H9 (cell line): ENCODE measurements at regions not wholly inside any gene's neighbourhood (a gene's known extent, or its start where the extent isn't known, plus 50 kb on each side); places are given as distances from the start of the nearest gene placed in this dataset.

Experiments
- DNase-seq: peaks from one replicate; pipeline ENCODE4 v3.0.0-alpha.2; 2017
- H2AFZ ChIP-seq: one replicate; pipeline ENCODE4 v1.6.1; 2013; ENCODE audit warnings: mild to moderate bottlenecking, low read length, control low read depth, moderate library complexity
- H2AK5ac ChIP-seq: 2 replicates; pipeline ENCODE4 v1.6.1; 2013; ENCODE audit warnings: low read length, control low read depth, mixed read lengths; ENCODE audit not compliant: insufficient read length
- H2BK120ac ChIP-seq: one replicate; pipeline ENCODE4 v1.6.1; 2013; ENCODE audit warnings: low read depth, mild to moderate bottlenecking, low read length, control low read depth, inconsistent platforms; ENCODE audit not compliant: poor library complexity, severe bottlenecking
- H2BK12ac ChIP-seq: 2 replicates; pipeline ENCODE4 v1.6.1; 2013; ENCODE audit warnings: low read length, control low read depth, mixed read lengths, low read depth; ENCODE audit not compliant: insufficient read length
- H2BK15ac ChIP-seq: 2 replicates; pipeline ENCODE4 v1.6.1; 2013; ENCODE audit warnings: low read depth, low read length, control low read depth
- H2BK20ac ChIP-seq: one replicate; pipeline ENCODE4 v1.6.1; 2013; ENCODE audit warnings: low read depth, mild to moderate bottlenecking, low read length, control low read depth, inconsistent platforms; ENCODE audit not compliant: poor library complexity, severe bottlenecking
- H2BK5ac ChIP-seq: 2 replicates; pipeline ENCODE4 v1.6.1; 2013; ENCODE audit warnings: low read length, control low read depth, mixed read lengths; ENCODE audit not compliant: insufficient read length
- H3K14ac ChIP-seq: 2 replicates; pipeline ENCODE4 v1.6.1; 2013; ENCODE audit warnings: low read length, control low read depth; ENCODE audit not compliant: insufficient read depth
- H3K18ac ChIP-seq: 2 replicates; pipeline ENCODE4 v1.6.1; 2013; ENCODE audit warnings: low read depth, mild to moderate bottlenecking, mixed read lengths, low read length, control low read depth; ENCODE audit not compliant: insufficient read length
- H3K23ac ChIP-seq: 2 replicates; pipeline ENCODE4 v1.6.1; 2013; ENCODE audit warnings: low read length, control low read depth, mixed read lengths, low read depth; ENCODE audit not compliant: insufficient read length
- H3K23me2 ChIP-seq: 2 replicates; pipeline ENCODE4 v1.6.1; 2013; ENCODE audit warnings: low read depth, mild to moderate bottlenecking, mixed read lengths, low read length, control low read depth; ENCODE audit not compliant: insufficient read length, poor library complexity, severe bottlenecking
- H3K27ac ChIP-seq: 2 replicates; pipeline ENCODE4 v1.5.1; 2013; ENCODE audit warnings: low read length, control low read depth, mixed read lengths, low read depth; ENCODE audit not compliant: insufficient read length
- H3K27me3 ChIP-seq: 2 replicates; pipeline ENCODE4 v1.6.1; 2013; ENCODE audit warnings: low read length, control low read depth, inconsistent platforms; ENCODE audit not compliant: insufficient read depth
- H3K4ac ChIP-seq: 2 replicates; pipeline ENCODE4 v1.6.1; 2013; ENCODE audit warnings: low read depth, mild to moderate bottlenecking, control low read depth, inconsistent platforms, low read length, moderate library complexity
- H3K4me1 ChIP-seq: 2 replicates; pipeline ENCODE4 v1.6.1; 2013; ENCODE audit warnings: low read length, control low read depth, inconsistent platforms; ENCODE audit not compliant: insufficient read depth
- H3K4me2 ChIP-seq: 2 replicates; pipeline ENCODE4 v1.6.1; 2013; ENCODE audit warnings: low read length, control low read depth, mixed read lengths; ENCODE audit not compliant: insufficient read length, insufficient read depth
- H3K56ac ChIP-seq: 2 replicates; pipeline ENCODE4 v1.6.1; 2013; ENCODE audit warnings: low read depth, mild to moderate bottlenecking, mixed read lengths, low read length, control low read depth; ENCODE audit not compliant: insufficient read length
- H3K79me1 ChIP-seq: 2 replicates; pipeline ENCODE4 v1.6.1; 2013; ENCODE audit warnings: low read depth, mild to moderate bottlenecking, moderate library complexity, low read length, control low read depth, inconsistent platforms; ENCODE audit not compliant: insufficient read depth, poor library complexity, severe bottlenecking
- H3K79me2 ChIP-seq: 2 replicates; pipeline ENCODE4 v1.6.1; 2013; ENCODE audit warnings: low read length, control low read depth, inconsistent platforms; ENCODE audit not compliant: insufficient read depth
- H3K9ac ChIP-seq: 2 replicates; pipeline ENCODE4 v1.6.1; 2013; ENCODE audit warnings: low read length, control low read depth, mixed read lengths; ENCODE audit not compliant: insufficient read length; ENCODE audit errors: extremely low read depth
- H3K9me3 ChIP-seq: one replicate; pipeline ENCODE4 v1.6.1; 2013; ENCODE audit warnings: low read depth, low read length, inconsistent platforms; ENCODE audit not compliant: control insufficient read depth
- H3T11ph ChIP-seq: one replicate; pipeline ENCODE4 v1.6.1; 2013; ENCODE audit warnings: mild to moderate bottlenecking, low read length, control low read depth, inconsistent platforms
- H4K20me1 ChIP-seq: one replicate; pipeline ENCODE4 v1.6.1; 2013; ENCODE audit not compliant: control insufficient read depth, insufficient read length, insufficient read depth
- H4K5ac ChIP-seq: 2 replicates; pipeline ENCODE4 v1.6.1; 2013; ENCODE audit warnings: low read depth, mild to moderate bottlenecking, mixed read lengths, low read length, control low read depth; ENCODE audit not compliant: insufficient read length
- H4K8ac ChIP-seq: replicated peaks from 2 replicates; pipeline ENCODE4 v1.6.1; 2013; ENCODE audit warnings: low read length, control low read depth, mixed read lengths, low read depth; ENCODE audit not compliant: insufficient read length
- H4K91ac ChIP-seq: 2 replicates; pipeline ENCODE4 v1.6.1; 2013; ENCODE audit warnings: low read depth, mild to moderate bottlenecking, moderate library complexity, mixed read lengths, low read length, control low read depth; ENCODE audit not compliant: insufficient read length
- H3K27ac Mint-ChIP-seq, 3 experiments: 2 replicates in 2 of 3; 3 replicates in 1 of 3; pipeline ENCODE4 v1.8.0; 2020 to 2021; ENCODE audit warnings: mixed read lengths in 3 of 3, mild to moderate bottlenecking in 1 of 3, moderate library complexity in 1 of 3
- H3K27me3 Mint-ChIP-seq: 2 replicates; pipeline ENCODE4 v1.8.0; 2021; ENCODE audit warnings: low read depth, mild to moderate bottlenecking, moderate library complexity, mixed read lengths
- H3K36me3 Mint-ChIP-seq, 3 experiments: 2 replicates in 2 of 3; 3 replicates in 1 of 3; pipeline ENCODE4 v1.8.0; 2020 to 2021; ENCODE audit warnings: low read depth in 3 of 3, mixed read lengths in 3 of 3; ENCODE audit not compliant: insufficient read depth in 1 of 3
- H3K4me1 Mint-ChIP-seq, 2 experiments: 2 replicates each; pipeline ENCODE4 v1.8.0; 2020; ENCODE audit warnings: mixed read lengths in 2 of 2
- H3K4me3 Mint-ChIP-seq, 2 experiments: 2 replicates in 1 of 2; 3 replicates in 1 of 2; pipeline ENCODE4 v1.8.0; 2020 to 2021; ENCODE audit warnings: mild to moderate bottlenecking in 2 of 2, mixed read lengths in 2 of 2, moderate library complexity in 1 of 2
- H3K9me3 Mint-ChIP-seq, 2 experiments: 2 replicates in 1 of 2; 3 replicates in 1 of 2; pipeline ENCODE4 v1.8.0; 2020; ENCODE audit warnings: mild to moderate bottlenecking in 2 of 2, mixed read lengths in 2 of 2, moderate library complexity in 1 of 2
- WGBS: extraction: QIAGEN DNeasy Blood & Tissue Kit; methylation state at CpG from one replicate; pipeline ENCODE4 v1.1.7; 2013; ENCODE audit warnings: missing lambda C conversion rate, low lambda C conversion rate, mixed read lengths; ENCODE audit not compliant: insufficient read length; ENCODE audit errors: extremely low coverage; 5-methylcytosine and 5-hydroxymethylcytosine counted together
- TF ChIP-seq, protein P1 (sequence below): fragments of 200-600 bp; sonication (generic); conservative IDR thresholded peaks from 3 replicates; pipeline ENCODE4 v1.8.0; 2021; ENCODE audit warnings: antibody characterized with exemption, mild to moderate bottlenecking

DNA sequence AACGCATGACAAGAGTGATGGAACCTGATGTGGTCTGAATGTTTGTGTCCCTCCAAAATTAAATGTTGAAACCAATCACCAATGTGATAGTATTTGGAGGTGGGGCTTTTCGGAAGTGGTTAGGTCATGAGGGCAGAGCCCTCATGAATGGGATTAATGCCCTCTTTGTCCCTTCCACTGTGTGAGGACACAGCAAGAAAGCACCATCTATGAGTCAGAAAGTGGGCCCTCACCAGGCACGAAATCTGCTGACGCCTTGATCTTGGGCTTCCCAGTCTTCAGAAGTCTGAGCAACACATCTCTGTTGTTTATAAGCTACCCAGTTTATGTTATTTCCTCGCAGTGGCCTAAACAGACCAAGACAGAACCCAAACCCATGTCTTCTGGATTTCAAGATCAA, 244.0 kb upstream of the JAG1 start:
- H3K56ac ChIP-seq = no peak overlapping the region
- no peaks in the 10 kb centered on the region for H3K27me3 ChIP-seq
- Mint-ChIP-seq H3K27ac (no peak overlapping the region), H3K4me3 (no peak overlapping the region), H3K27me3 (no peaks in the 10 kb centered on the region), H3K4me1 (peaks cover 3% of the 10 kb centered on the region in 2 experiments; a peak in 2 of 4 replicates), H3K36me3 (0 out of 7 replicates have a peak, but pooled peaks cover 0 to 7% (median 0%) of the 10 kb centered on the region in 3 experiments), H3K9me3 (peaks cover 4 to 5% of the 10 kb centered on the region in 2 experiments; a peak in 4 of 5 replicates)
- H3K23me2 ChIP-seq = no peaks in the 10 kb centered on the region
- H4K20me1 ChIP-seq = no peaks in the 10 kb centered on the region
- no peak overlapping the region for H3K14ac ChIP-seq
- no peaks in the 10 kb centered on the region for H3K4me1 ChIP-seq
- H3K79me2 ChIP-seq = no peaks in the 10 kb centered on the region
- no peak overlapping the region for H4K91ac ChIP-seq
- H2AK5ac ChIP-seq = no peak overlapping the region
- H3K79me1 ChIP-seq = no peaks in the 10 kb centered on the region
- H3K9me3 ChIP-seq = no peaks in the 10 kb centered on the region
- no peak overlapping the region for H2BK15ac ChIP-seq
- H3T11ph ChIP-seq = no peak overlapping the region
- H2BK5ac ChIP-seq = no peak overlapping the region
- no peak overlapping the region for H3K9ac ChIP-seq
- H4K8ac ChIP-seq = no peak overlapping the region
- H2AFZ ChIP-seq = no peak overlapping the region
- WGBS = no CpG with 5 or more reads among the region's 5 CpGs
- H3K4ac ChIP-seq = no peak overlapping the region
- TF ChIP-seq, protein P1, sequence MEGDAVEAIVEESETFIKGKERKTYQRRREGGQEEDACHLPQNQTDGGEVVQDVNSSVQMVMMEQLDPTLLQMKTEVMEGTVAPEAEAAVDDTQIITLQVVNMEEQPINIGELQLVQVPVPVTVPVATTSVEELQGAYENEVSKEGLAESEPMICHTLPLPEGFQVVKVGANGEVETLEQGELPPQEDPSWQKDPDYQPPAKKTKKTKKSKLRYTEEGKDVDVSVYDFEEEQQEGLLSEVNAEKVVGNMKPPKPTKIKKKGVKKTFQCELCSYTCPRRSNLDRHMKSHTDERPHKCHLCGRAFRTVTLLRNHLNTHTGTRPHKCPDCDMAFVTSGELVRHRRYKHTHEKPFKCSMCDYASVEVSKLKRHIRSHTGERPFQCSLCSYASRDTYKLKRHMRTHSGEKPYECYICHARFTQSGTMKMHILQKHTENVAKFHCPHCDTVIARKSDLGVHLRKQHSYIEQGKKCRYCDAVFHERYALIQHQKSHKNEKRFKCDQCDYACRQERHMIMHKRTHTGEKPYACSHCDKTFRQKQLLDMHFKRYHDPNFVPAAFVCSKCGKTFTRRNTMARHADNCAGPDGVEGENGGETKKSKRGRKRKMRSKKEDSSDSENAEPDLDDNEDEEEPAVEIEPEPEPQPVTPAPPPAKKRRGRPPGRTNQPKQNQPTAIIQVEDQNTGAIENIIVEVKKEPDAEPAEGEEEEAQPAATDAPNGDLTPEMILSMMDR = no peak
- H2BK20ac ChIP-seq = no peak overlapping the region
- no peak overlapping the region for H2BK12ac ChIP-seq
- no peak overlapping the region for H2BK120ac ChIP-seq
- no peak overlapping the region for H3K27ac ChIP-seq
- no peak overlapping the region for H3K4me2 ChIP-seq
- DNase-seq = no peak
- H4K5ac ChIP-seq = no peak overlapping the region
- H3K18ac ChIP-seq = no peak overlapping the region
- H3K23ac ChIP-seq = no peak overlapping the region
